ENCODE measurements at regions not wholly inside any gene's neighbourhood (a gene's known extent, or its start where the extent isn't known, plus 50 kb on each side); places are given as distances from the start of the nearest gene placed in this dataset.

DNA sequence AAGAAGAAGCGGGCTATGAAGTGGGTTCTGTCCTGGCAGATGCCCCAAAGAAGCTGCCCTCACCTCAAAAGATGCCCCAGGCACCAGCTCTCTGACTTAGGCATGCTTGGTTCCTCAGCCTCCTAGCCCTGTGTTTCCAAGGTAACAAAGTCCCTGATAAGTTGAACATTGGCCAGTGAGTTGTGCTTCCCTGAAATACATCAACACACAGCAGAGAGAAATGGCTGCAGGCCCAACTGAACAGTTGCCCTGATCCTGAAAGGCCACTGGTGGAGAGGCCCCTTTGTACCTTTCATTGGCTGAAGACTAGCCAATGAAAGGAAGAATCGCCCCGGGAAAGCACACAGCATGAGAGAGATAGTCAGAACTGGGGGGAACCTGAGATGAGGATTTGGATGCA, 169.9 kb upstream of the CTNNB1 start:
- H3F3A ChIP-seq (ENCODE audit: low read depth): no peaks in the 10 kb centered on the region
- H4K20me1 ChIP-seq (ENCODE audit: insufficient read depth, low read length, poor library complexity, severe bottlenecking): no peaks in the 10 kb centered on the region
- no peaks in the 10 kb centered on the region for H3K79me2 ChIP-seq (ENCODE audit: insufficient read depth, low read length)
- no peaks in the 10 kb centered on the region for H3K9me3 ChIP-seq (ENCODE audit: insufficient read depth, low read depth, low read length)
- no peak overlapping the region for H3K4me2 ChIP-seq (ENCODE audit: low read depth, low read length, poor library complexity, severe bottlenecking)
- no peaks in the 10 kb centered on the region for H3K4me1 ChIP-seq (ENCODE audit: insufficient read depth, low read length, poor library complexity, severe bottlenecking)
- no peaks in the 10 kb centered on the region for H3K36me3 ChIP-seq (ENCODE audit: insufficient read depth, low read length)
- H3K4me3 ChIP-seq (ENCODE audit: low read length, poor library complexity, severe bottlenecking): no peak overlapping the region
- TF ChIP-seq EZH2phosphoT487 (IDR thresholded peaks at IDR 0.05; ENCODE audit: borderline replicate concordance): no peak
- TF ChIP-seq, protein P1, sequence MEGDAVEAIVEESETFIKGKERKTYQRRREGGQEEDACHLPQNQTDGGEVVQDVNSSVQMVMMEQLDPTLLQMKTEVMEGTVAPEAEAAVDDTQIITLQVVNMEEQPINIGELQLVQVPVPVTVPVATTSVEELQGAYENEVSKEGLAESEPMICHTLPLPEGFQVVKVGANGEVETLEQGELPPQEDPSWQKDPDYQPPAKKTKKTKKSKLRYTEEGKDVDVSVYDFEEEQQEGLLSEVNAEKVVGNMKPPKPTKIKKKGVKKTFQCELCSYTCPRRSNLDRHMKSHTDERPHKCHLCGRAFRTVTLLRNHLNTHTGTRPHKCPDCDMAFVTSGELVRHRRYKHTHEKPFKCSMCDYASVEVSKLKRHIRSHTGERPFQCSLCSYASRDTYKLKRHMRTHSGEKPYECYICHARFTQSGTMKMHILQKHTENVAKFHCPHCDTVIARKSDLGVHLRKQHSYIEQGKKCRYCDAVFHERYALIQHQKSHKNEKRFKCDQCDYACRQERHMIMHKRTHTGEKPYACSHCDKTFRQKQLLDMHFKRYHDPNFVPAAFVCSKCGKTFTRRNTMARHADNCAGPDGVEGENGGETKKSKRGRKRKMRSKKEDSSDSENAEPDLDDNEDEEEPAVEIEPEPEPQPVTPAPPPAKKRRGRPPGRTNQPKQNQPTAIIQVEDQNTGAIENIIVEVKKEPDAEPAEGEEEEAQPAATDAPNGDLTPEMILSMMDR (conservative IDR thresholded peaks at IDR 0.05; ENCODE audit: low read length): no peak
- no peaks in the 10 kb centered on the region for H3K27me3 ChIP-seq (ENCODE audit: insufficient read depth, low read length, poor library complexity, severe bottlenecking)
- H3K9me2 ChIP-seq (replicated peaks; ENCODE audit: low read depth, low read length): no peaks in the 10 kb centered on the region
- no peak overlapping the region for H3K9ac ChIP-seq (ENCODE audit: low read depth, low read length, poor library complexity, severe bottlenecking)
- H2AFZ ChIP-seq (ENCODE audit: low read length): no peak overlapping the region

DNA sequence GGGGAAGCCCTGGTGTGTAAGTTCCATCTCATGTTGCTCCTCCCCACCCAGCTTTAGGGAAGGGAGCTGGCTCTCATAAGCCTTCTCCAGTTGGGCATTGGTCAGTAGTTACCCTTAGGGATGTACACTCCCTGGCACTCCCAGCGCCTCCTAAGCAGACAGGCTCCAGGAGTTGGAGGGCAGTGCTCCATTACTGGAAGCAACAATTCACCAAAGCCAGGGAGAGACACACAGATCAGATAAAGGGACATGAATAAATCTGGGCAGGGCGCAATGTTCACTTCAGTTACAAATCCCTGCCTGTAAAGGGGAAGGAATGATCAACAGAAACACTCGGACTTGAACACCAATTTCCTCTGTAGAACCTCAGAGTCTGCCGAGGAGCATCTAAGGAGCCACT, 169.1 kb upstream of the CTNNB1 start:
- no peaks in the 10 kb centered on the region for H3K4me1 ChIP-seq (ENCODE audit: insufficient read depth, low read length, poor library complexity, severe bottlenecking)
- no peak overlapping the region for H3K4me2 ChIP-seq (ENCODE audit: low read depth, low read length, poor library complexity, severe bottlenecking)
- H3K9me2 ChIP-seq (replicated peaks; ENCODE audit: low read depth, low read length): no peaks in the 10 kb centered on the region
- no peaks in the 10 kb centered on the region for H3K79me2 ChIP-seq (ENCODE audit: insufficient read depth, low read length)
- H3F3A ChIP-seq (ENCODE audit: low read depth): no peaks in the 10 kb centered on the region
- no peak overlapping the region for H2AFZ ChIP-seq (ENCODE audit: low read length)
- H3K4me3 ChIP-seq (ENCODE audit: low read length, poor library complexity, severe bottlenecking): no peak overlapping the region
- no peak overlapping the region for H3K9ac ChIP-seq (ENCODE audit: low read depth, low read length, poor library complexity, severe bottlenecking)
- H4K20me1 ChIP-seq (ENCODE audit: insufficient read depth, low read length, poor library complexity, severe bottlenecking): no peaks in the 10 kb centered on the region
- H3K27me3 ChIP-seq (ENCODE audit: insufficient read depth, low read length, poor library complexity, severe bottlenecking): no peaks in the 10 kb centered on the region
- no peaks in the 10 kb centered on the region for H3K9me3 ChIP-seq (ENCODE audit: insufficient read depth, low read depth, low read length)
- H3K36me3 ChIP-seq (ENCODE audit: insufficient read depth, low read length): no peaks in the 10 kb centered on the region
- TF ChIP-seq EZH2phosphoT487 (IDR thresholded peaks at IDR 0.05; ENCODE audit: borderline replicate concordance): no peak
- TF ChIP-seq, protein P1 (conservative IDR thresholded peaks at IDR 0.05; ENCODE audit: low read length): no peak

DNA sequence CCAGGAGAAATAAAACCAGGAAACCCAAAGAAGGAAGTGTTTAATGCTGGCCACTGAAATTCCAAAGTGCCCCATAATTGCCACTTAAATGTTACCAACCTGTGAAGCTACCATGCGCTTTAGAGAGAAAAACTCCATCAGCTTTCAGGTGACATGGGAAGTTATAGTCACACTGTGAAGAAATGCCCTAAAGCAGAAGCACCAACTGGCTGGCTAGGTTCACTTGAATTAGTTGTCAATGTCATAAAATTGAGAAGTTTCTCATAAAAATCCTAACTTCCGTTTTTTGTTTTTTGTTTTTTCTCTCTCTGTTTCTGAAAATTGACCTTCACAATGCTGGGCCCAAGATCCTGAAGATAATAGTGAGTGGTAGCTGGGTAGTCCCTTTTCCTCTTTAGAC, 167.9 kb upstream of the CTNNB1 start:
- no peaks in the 10 kb centered on the region for H3K4me1 ChIP-seq (ENCODE audit: insufficient read depth, low read length, poor library complexity, severe bottlenecking)
- H2AFZ ChIP-seq (ENCODE audit: low read length): no peak overlapping the region
- no peaks in the 10 kb centered on the region for H3F3A ChIP-seq (ENCODE audit: low read depth)
- H3K9ac ChIP-seq (ENCODE audit: low read depth, low read length, poor library complexity, severe bottlenecking): no peak overlapping the region
- no peaks in the 10 kb centered on the region for H3K79me2 ChIP-seq (ENCODE audit: insufficient read depth, low read length)
- no peaks in the 10 kb centered on the region for H3K27me3 ChIP-seq (ENCODE audit: insufficient read depth, low read length, poor library complexity, severe bottlenecking)
- H3K4me2 ChIP-seq (ENCODE audit: low read depth, low read length, poor library complexity, severe bottlenecking): no peak overlapping the region
- no peaks in the 10 kb centered on the region for H4K20me1 ChIP-seq (ENCODE audit: insufficient read depth, low read length, poor library complexity, severe bottlenecking)
- H3K36me3 ChIP-seq (ENCODE audit: insufficient read depth, low read length): no peaks in the 10 kb centered on the region
- no peak overlapping the region for H3K4me3 ChIP-seq (ENCODE audit: low read length, poor library complexity, severe bottlenecking)
- no peaks in the 10 kb centered on the region for H3K9me2 ChIP-seq (replicated peaks; ENCODE audit: low read depth, low read length)
- no peaks in the 10 kb centered on the region for H3K9me3 ChIP-seq (ENCODE audit: insufficient read depth, low read depth, low read length)
- TF ChIP-seq, protein P1 (conservative IDR thresholded peaks at IDR 0.05; ENCODE audit: low read length): no peak
- no peak for TF ChIP-seq EZH2phosphoT487 (IDR thresholded peaks at IDR 0.05; ENCODE audit: borderline replicate concordance)

Data from Loucy (cell line).